Posterior cingulate gyrus (tissue), 11 donors: ENCODE measurements at regions not wholly inside any gene's neighbourhood (a gene's known extent, or its start where the extent isn't known, plus 50 kb on each side); places are given as distances from the start of the nearest gene placed in this dataset.
"Not testable (repeated sequence)": the region's sequence is repeated elsewhere in the genome, so short reads cannot be mapped to it uniquely, and the experiment has no call there.

ENCODE experiments used
- DNase-seq, 10 donors: peaks; one replicate each; pipeline versions ENCODE4 v3.0.0 to v3.0.0-alpha.2; 2020 to 2021; ENCODE audit warnings: mixed read lengths in 3 of 10
- intact Hi-C: fragments of 100-400 bp; cut with DNase I; formaldehyde crosslinking; loops from one replicate; pipeline ENCODE4 v1.15.1; 2023

GRCh38 chr13:90222758-90223157 is 1124.7 kb upstream of the MIR17HG start:
- intact Hi-C loops, result no loop called here

GRCh38 chr13:90230311-90230710 is 1117.2 kb upstream of the MIR17HG start:
- intact Hi-C loops, result no loop called here
- DNase-seq, result peak in 1 of 10 donors; percentile 81

More at GRCh38 chr13:90222758-90223157, 1124.7 kb upstream of the MIR17HG start:
- DNase-seq, result no peak

- no peak for DNase-seq
- intact Hi-C loops, result no loop called here
Measured at GRCh38 chr13:90232291-90232690, 1115.2 kb upstream of the MIR17HG start.

- DNase-seq, result no peak
- intact Hi-C loops, result no loop called here
Measured at GRCh38 chr13:90233933-90234672, 1113.4 kb upstream of the MIR17HG start.

- no peak for DNase-seq
- intact Hi-C loops, result no loop called here
Measured at GRCh38 chr13:90237852-90238251, 1109.6 kb upstream of the MIR17HG start.

- intact Hi-C loops, result no loop called here
- no peak for DNase-seq
Measured at GRCh38 chr13:90238413-90238812, 1109.1 kb upstream of the MIR17HG start.

- intact Hi-C loops, result no loop called here
- DNase-seq, result no peak
Measured at GRCh38 chr13:90239130-90239529, 1108.4 kb upstream of the MIR17HG start.

GRCh38 chr13:90246005-90246404 is 1101.5 kb upstream of the MIR17HG start:
- DNase-seq, result no peak
- intact Hi-C loops, result no loop called here

- intact Hi-C loops, result no loop called here
- no peak for DNase-seq
Measured at GRCh38 chr13:90246687-90247345, 1100.7 kb upstream of the MIR17HG start.

GRCh38 chr13:90253806-90254205 is 1093.7 kb upstream of the MIR17HG start:
- intact Hi-C loops, result no loop called here

GRCh38 chr13:90254437-90254836 is 1093.0 kb upstream of the MIR17HG start:
- intact Hi-C loops, result no loop called here
- no peak for DNase-seq

More at GRCh38 chr13:90253806-90254205, 1093.7 kb upstream of the MIR17HG start:
- no peak for DNase-seq

- intact Hi-C loops, result no loop called here
- no peak for DNase-seq
Measured at GRCh38 chr13:90256746-90257145, 1090.7 kb upstream of the MIR17HG start.

GRCh38 chr13:90258129-90258528 is 1089.4 kb upstream of the MIR17HG start:
- DNase-seq, result no peak
- intact Hi-C loops, result no loop called here

GRCh38 chr13:90261343-90261742 is 1086.1 kb upstream of the MIR17HG start:
- intact Hi-C loops, result no loop called here
- DNase-seq, result no peak

- no peak for DNase-seq
- intact Hi-C loops, result no loop called here
Measured at GRCh38 chr13:90270226-90270625, 1077.3 kb upstream of the MIR17HG start.

GRCh38 chr13:90272356-90272755 is 1075.1 kb upstream of the MIR17HG start:
- DNase-seq, result no peak

GRCh38 chr13:90276216-90276615 is 1071.3 kb upstream of the MIR17HG start:
- intact Hi-C loops, result no loop called here
- no peak for DNase-seq

More at GRCh38 chr13:90272356-90272755, 1075.1 kb upstream of the MIR17HG start:
- intact Hi-C loops, result no loop called here

GRCh38 chr13:90278231-90278630 is 1069.3 kb upstream of the MIR17HG start:
- DNase-seq, result not testable (repeated sequence)

GRCh38 chr13:90281709-90282108 is 1065.8 kb upstream of the MIR17HG start:
- no peak for DNase-seq
- intact Hi-C loops, result no loop called here

More at GRCh38 chr13:90278231-90278630, 1069.3 kb upstream of the MIR17HG start:
- intact Hi-C loops, result not testable (repeated sequence)

GRCh38 chr13:90287521-90287920 is 1060.0 kb upstream of the MIR17HG start:
- peak in 1 of 10 donors; percentile 53 for DNase-seq

GRCh38 chr13:90293793-90294361 is 1053.6 kb upstream of the MIR17HG start:
- DNase-seq, result no peak
- intact Hi-C loops, result no loop called here

More at GRCh38 chr13:90287521-90287920, 1060.0 kb upstream of the MIR17HG start:
- intact Hi-C loops, result no loop called here
